Endodermal cell (in vitro differentiated cells): ENCODE measurements at regions not wholly inside any gene's neighbourhood (a gene's known extent, or its start where the extent isn't known, plus 50 kb on each side); places are given as distances from the start of the nearest gene placed in this dataset.

Source experiments
- DNase-seq: peaks from one replicate; pipeline ENCODE4 v3.0.0-alpha.2; 2017
- H3K27ac ChIP-seq: 2 replicates; pipeline ENCODE4 v1.5.1; 2013; ENCODE audit warnings: mild to moderate bottlenecking, low read depth, low read length, moderate library complexity
- H3K27me3 ChIP-seq: 2 replicates; pipeline ENCODE4 v1.6.1; 2013; ENCODE audit warnings: mild to moderate bottlenecking, low read length, moderate library complexity; ENCODE audit not compliant: insufficient read depth, control insufficient read depth, poor library complexity, severe bottlenecking
- H3K36me3 ChIP-seq: 2 replicates; pipeline ENCODE4 v1.7.0; 2013; ENCODE audit warnings: mild to moderate bottlenecking, low read length, moderate library complexity; ENCODE audit not compliant: control insufficient read depth, insufficient read depth
- H3K4me1 ChIP-seq: one replicate; pipeline ENCODE4 v1.7.0; 2013; ENCODE audit warnings: low read length; ENCODE audit not compliant: control insufficient read depth, insufficient read depth
- H3K4me3 ChIP-seq: 2 replicates; pipeline ENCODE4 v1.5.1; 2013; ENCODE audit warnings: mild to moderate bottlenecking, low read length, moderate library complexity
- H3K9ac ChIP-seq: 2 replicates; pipeline ENCODE4 v1.6.1; 2013; ENCODE audit warnings: mild to moderate bottlenecking, low read length, moderate library complexity; ENCODE audit not compliant: poor library complexity, severe bottlenecking; ENCODE audit errors: extremely low read depth
- H3K9me3 ChIP-seq: 2 replicates; pipeline ENCODE4 v1.6.1; 2013; ENCODE audit warnings: mild to moderate bottlenecking, low read length, moderate library complexity; ENCODE audit not compliant: control insufficient read depth
- H3K27ac Mint-ChIP-seq: 2 replicates; pipeline ENCODE4 v1.8.0; 2020; ENCODE audit warnings: mixed read lengths
- H3K27me3 Mint-ChIP-seq: 2 replicates; pipeline ENCODE4 v1.8.0; 2021; ENCODE audit warnings: mild to moderate bottlenecking, mixed read lengths; ENCODE audit not compliant: insufficient read depth
- H3K36me3 Mint-ChIP-seq: 2 replicates; pipeline ENCODE4 v1.8.0; 2020; ENCODE audit warnings: low read depth, mixed read lengths
- H3K4me1 Mint-ChIP-seq: 2 replicates; pipeline ENCODE4 v1.8.0; 2020; ENCODE audit warnings: mixed read lengths
- H3K4me3 Mint-ChIP-seq: 2 replicates; pipeline ENCODE4 v1.8.0; 2020; ENCODE audit warnings: mild to moderate bottlenecking, moderate library complexity, mixed read lengths
- H3K9me3 Mint-ChIP-seq: 2 replicates; pipeline ENCODE4 v1.8.0; 2020; ENCODE audit warnings: mild to moderate bottlenecking, mixed read lengths
- CTCF ChIP-seq: fragments of 200-600 bp; sonication (generic); conservative IDR thresholded peaks from 2 replicates; pipeline ENCODE4 v1.5.0; 2021; ENCODE audit warnings: antibody characterized with exemption, mild to moderate bottlenecking
- WGBS, 2 experiments: methylation state at CpG; one replicate each; pipeline versions ENCODE4 v1.1.5 to v1.1.7; 2013; ENCODE audit warnings: missing lambda C conversion rate in 2 of 2, mixed read lengths in 1 of 2; ENCODE audit not compliant: insufficient coverage in 1 of 2, insufficient read length in 1 of 2; 5-methylcytosine and 5-hydroxymethylcytosine counted together

- H3K4me3 Mint-ChIP-seq, result no peak overlapping the region
- peaks cover 6% of the 10 kb centered on the region for H3K4me1 Mint-ChIP-seq
- Histone ChIP-seq H3K9me3 (no peaks in the 10 kb centered on the region), H3K4me3 (no peak overlapping the region), H3K27me3 (no peaks in the 10 kb centered on the region), H3K9ac (no peak overlapping the region), H3K4me1 (no peaks in the 10 kb centered on the region), H3K27ac (no peak overlapping the region), H3K36me3 (no peaks in the 10 kb centered on the region)
- no peaks in the 10 kb centered on the region for H3K36me3 Mint-ChIP-seq
- H3K27ac Mint-ChIP-seq, result no peak overlapping the region
- H3K27me3 Mint-ChIP-seq, result peaks cover 16% of the 10 kb centered on the region
- TF ChIP-seq CTCF, result no peak
- H3K9me3 Mint-ChIP-seq, result no peaks in the 10 kb centered on the region
- DNase-seq, result no peak
- WGBS, 2 experiments, result 91 to 96% methylated on average over 11 to 16 of the region's 16 CpGs
Observed at GRCh38 chr10:133028956-133029355, 58.8 kb upstream of the ADGRA1 start.

GRCh38 chr10:133028158-133028557, 59.6 kb upstream of the ADGRA1 start:
- Mint-ChIP-seq H3K4me1 (peaks cover 6% of the 10 kb centered on the region), H3K27me3 (peaks cover 17% of the 10 kb centered on the region), H3K4me3 (no peak overlapping the region), H3K36me3 (no peaks in the 10 kb centered on the region), H3K9me3 (no peaks in the 10 kb centered on the region), H3K27ac (no peak overlapping the region)
- Histone ChIP-seq H3K9me3 (no peaks in the 10 kb centered on the region), H3K27me3 (no peaks in the 10 kb centered on the region), H3K4me3 (no peak overlapping the region), H3K27ac (no peak overlapping the region), H3K9ac (no peak overlapping the region), H3K4me1 (no peaks in the 10 kb centered on the region), H3K36me3 (no peaks in the 10 kb centered on the region)
- WGBS, 2 experiments, result 85 to 100% methylated on average over 1 of the region's 1 CpG
- DNase-seq, result no peak
- no peak for TF ChIP-seq CTCF

GRCh38 chr10:133027482-133027881, 60.2 kb upstream of the ADGRA1 start:
- H3K36me3 Mint-ChIP-seq, result no peaks in the 10 kb centered on the region
- no peak overlapping the region for H3K27ac ChIP-seq
- TF ChIP-seq CTCF, result no peak
- no peak overlapping the region for H3K9ac ChIP-seq
- DNase-seq, result no peak
- H3K36me3 ChIP-seq, result no peaks in the 10 kb centered on the region
- H3K4me1 ChIP-seq, result no peaks in the 10 kb centered on the region
- H3K4me3 Mint-ChIP-seq, result no peak overlapping the region
- peaks cover 17% of the 10 kb centered on the region for H3K27me3 Mint-ChIP-seq
- H3K9me3 Mint-ChIP-seq, result no peaks in the 10 kb centered on the region
- H3K4me3 ChIP-seq, result no peak overlapping the region
- H3K4me1 Mint-ChIP-seq, result peaks cover 6% of the 10 kb centered on the region
- H3K27me3 ChIP-seq, result no peaks in the 10 kb centered on the region
- H3K9me3 ChIP-seq, result no peaks in the 10 kb centered on the region
- 79 to 84% methylated on average over 13 of the region's 13 CpGs for WGBS, 2 experiments
- H3K27ac Mint-ChIP-seq, result no peak overlapping the region
